ENCODE measurements at regions not wholly inside any gene's neighbourhood (a gene's known extent, or its start where the extent isn't known, plus 50 kb on each side); places are given as distances from the start of the nearest gene placed in this dataset.

GRCh38 chr16:26475596-26475995 lies 591.1 kb upstream of the C16orf82 start:
- DNase-seq (no peak), ATAC-seq (ENCODE audit: insufficient read depth, low read depth) (no peak)
- Histone ChIP-seq H3K36me3 (ENCODE audit: insufficient read depth, low read length) (no peaks in the 10 kb centered on the region), H3K4me3 (ENCODE audit: low read depth in 1 of 2, low read length in 2 of 2) (no peak overlapping the region), H3K79me2 (ENCODE audit: insufficient read depth, low read length) (no peaks in the 10 kb centered on the region), H3K4me2 (ENCODE audit: insufficient read depth, low read length) (no peak overlapping the region), H4K20me1 (ENCODE audit: insufficient read depth, low read length) (no peaks in the 10 kb centered on the region), H3K4me1 (ENCODE audit: insufficient read depth, low read length) (no peaks in the 10 kb centered on the region), H3K27ac (ENCODE audit: low read length) (no peak overlapping the region), H3K9me3 (ENCODE audit: insufficient read depth, low read length, severe bottlenecking) (no peaks in the 10 kb centered on the region), H3K9ac (ENCODE audit: low read depth, low read length) (no peak overlapping the region), H2AFZ (ENCODE audit: low read depth, low read length) (no peak overlapping the region), H3K27me3 (ENCODE audit: insufficient read depth, low read length, poor library complexity) (peaks cover 6% of the 10 kb centered on the region)
- TF ChIP-seq CTCF (IDR thresholded peaks at IDR 0.05; ENCODE audit: borderline replicate concordance, extremely low read depth, low read length, poor library complexity, severe bottlenecking) (no peak), EZH2 (IDR thresholded peaks at IDR 0.05; ENCODE audit: borderline replicate concordance, low read depth, low read length, severe bottlenecking) (no peak)

GRCh38 chr16:26491101-26491670 lies 575.5 kb upstream of the C16orf82 start:
- Histone ChIP-seq H3K79me2 (ENCODE audit: insufficient read depth, low read length) (no peaks in the 10 kb centered on the region), H4K20me1 (ENCODE audit: insufficient read depth, low read length) (no peaks in the 10 kb centered on the region), H3K4me2 (ENCODE audit: insufficient read depth, low read length) (no peak overlapping the region), H3K4me3 (ENCODE audit: low read depth in 1 of 2, low read length in 2 of 2) (no peak overlapping the region), H2AFZ (ENCODE audit: low read depth, low read length) (no peak overlapping the region), H3K4me1 (ENCODE audit: insufficient read depth, low read length) (no peaks in the 10 kb centered on the region), H3K36me3 (ENCODE audit: insufficient read depth, low read length) (no peaks in the 10 kb centered on the region), H3K9ac (ENCODE audit: low read depth, low read length) (no peak overlapping the region), H3K27ac (ENCODE audit: low read length) (no peak overlapping the region), H3K9me3 (ENCODE audit: insufficient read depth, low read length, severe bottlenecking) (no peaks in the 10 kb centered on the region), H3K27me3 (ENCODE audit: insufficient read depth, low read length, poor library complexity) (no peaks in the 10 kb centered on the region)
- TF ChIP-seq CTCF (IDR thresholded peaks at IDR 0.05; ENCODE audit: borderline replicate concordance, extremely low read depth, low read length, poor library complexity, severe bottlenecking) = no peak
- TF ChIP-seq EZH2 (IDR thresholded peaks at IDR 0.05; ENCODE audit: borderline replicate concordance, low read depth, low read length, severe bottlenecking) = no peak
- DNase-seq (no peak), ATAC-seq (ENCODE audit: insufficient read depth, low read depth) (no peak)

- TF ChIP-seq CTCF (IDR thresholded peaks at IDR 0.05; ENCODE audit: borderline replicate concordance, extremely low read depth, low read length, poor library complexity, severe bottlenecking) (no peak), EZH2 (IDR thresholded peaks at IDR 0.05; ENCODE audit: borderline replicate concordance, low read depth, low read length, severe bottlenecking) (no peak)
- H2AFZ ChIP-seq (ENCODE audit: low read depth, low read length) = no peak overlapping the region
- no peaks in the 10 kb centered on the region for H3K9me3 ChIP-seq (ENCODE audit: insufficient read depth, low read length, severe bottlenecking)
- DNase-seq (no peak), ATAC-seq (ENCODE audit: insufficient read depth, low read depth) (no peak)
- H3K36me3 ChIP-seq (ENCODE audit: insufficient read depth, low read length) = no peaks in the 10 kb centered on the region
- H3K4me1 ChIP-seq (ENCODE audit: insufficient read depth, low read length) = no peaks in the 10 kb centered on the region
- H4K20me1 ChIP-seq (ENCODE audit: insufficient read depth, low read length) = no peaks in the 10 kb centered on the region
- no peak overlapping the region for H3K4me2 ChIP-seq (ENCODE audit: insufficient read depth, low read length)
- no peak overlapping the region for H3K27ac ChIP-seq (ENCODE audit: low read length)
- H3K27me3 ChIP-seq (ENCODE audit: insufficient read depth, low read length, poor library complexity) = no peaks in the 10 kb centered on the region
- no peak overlapping the region for H3K4me3 ChIP-seq (ENCODE audit: low read depth in 1 of 2, low read length in 2 of 2)
- H3K79me2 ChIP-seq (ENCODE audit: insufficient read depth, low read length) = no peaks in the 10 kb centered on the region
- H3K9ac ChIP-seq (ENCODE audit: low read depth, low read length) = no peak overlapping the region
Observed at GRCh38 chr16:26491962-26492361, 574.8 kb upstream of the C16orf82 start.

GRCh38 chr16:26493751-26494150 lies 573.0 kb upstream of the C16orf82 start:
- H3K9me3 ChIP-seq (ENCODE audit: insufficient read depth, low read length, severe bottlenecking) = no peaks in the 10 kb centered on the region
- H3K27me3 ChIP-seq (ENCODE audit: insufficient read depth, low read length, poor library complexity) = peaks cover 6% of the 10 kb centered on the region
- no peaks in the 10 kb centered on the region for H3K79me2 ChIP-seq (ENCODE audit: insufficient read depth, low read length)
- no peak overlapping the region for H2AFZ ChIP-seq (ENCODE audit: low read depth, low read length)
- DNase-seq (no peak), ATAC-seq (ENCODE audit: insufficient read depth, low read depth) (no peak)
- no peaks in the 10 kb centered on the region for H3K4me1 ChIP-seq (ENCODE audit: insufficient read depth, low read length)
- no peak for TF ChIP-seq CTCF (IDR thresholded peaks at IDR 0.05; ENCODE audit: borderline replicate concordance, extremely low read depth, low read length, poor library complexity, severe bottlenecking)
- no peak for TF ChIP-seq EZH2 (IDR thresholded peaks at IDR 0.05; ENCODE audit: borderline replicate concordance, low read depth, low read length, severe bottlenecking)
- no peaks in the 10 kb centered on the region for H4K20me1 ChIP-seq (ENCODE audit: insufficient read depth, low read length)
- H3K4me2 ChIP-seq (ENCODE audit: insufficient read depth, low read length) = no peak overlapping the region
- H3K36me3 ChIP-seq (ENCODE audit: insufficient read depth, low read length) = no peaks in the 10 kb centered on the region
- no peak overlapping the region for H3K4me3 ChIP-seq (ENCODE audit: low read depth in 1 of 2, low read length in 2 of 2)
- no peak overlapping the region for H3K9ac ChIP-seq (ENCODE audit: low read depth, low read length)
- no peak overlapping the region for H3K27ac ChIP-seq (ENCODE audit: low read length)

Measured in DND-41 (cell line).